ENCODE measurements at regions not wholly inside any gene's neighbourhood (a gene's known extent, or its start where the extent isn't known, plus 50 kb on each side); places are given as distances from the start of the nearest gene placed in this dataset.

DNA sequence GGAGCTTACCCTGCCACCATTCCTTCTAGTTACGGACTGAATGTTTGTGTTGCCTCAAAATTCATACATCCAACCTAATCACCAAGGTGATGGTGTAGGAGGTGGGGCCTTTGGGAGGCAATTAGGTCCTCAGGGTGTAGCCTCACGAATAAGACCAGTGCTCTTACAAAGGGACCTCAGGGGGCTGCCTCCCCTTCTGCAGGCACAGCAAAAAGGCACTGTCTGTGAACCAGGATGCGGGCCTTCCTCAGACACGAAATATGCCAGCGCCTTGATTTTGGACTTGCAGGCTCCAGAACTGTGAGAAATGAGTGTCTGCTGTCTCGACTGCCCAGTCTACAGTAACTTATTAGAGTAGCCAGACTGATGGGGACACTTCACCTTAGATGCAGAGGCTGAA, 150.4 kb upstream of the HDAC4 start:
- H3K79me2 ChIP-seq (ENCODE audit: control insufficient read depth, insufficient read depth, low read length): no peaks in the 10 kb centered on the region
- H3K27me3 ChIP-seq (ENCODE audit: control insufficient read depth in 2 of 2, insufficient read depth in 2 of 2, low read length in 2 of 2): peaks cover 2 to 45% of the 10 kb centered on the region in 2 experiments; a peak in 3 of 5 replicates
- no peaks in the 10 kb centered on the region for H4K20me1 ChIP-seq (replicated peaks; ENCODE audit: control insufficient read depth, insufficient read depth, low read length)
- ATAC-seq (no peak), DNase-seq (ENCODE audit: extremely low read depth in 1 of 4, low spot score in 3 of 4) (no peak), FAIRE-seq (no peak)
- no TSS peak for BruUV-seq (replicated peaks)
- H3K9me1 ChIP-seq (ENCODE audit: control insufficient read depth, insufficient read depth, low read length): no peaks in the 10 kb centered on the region
- H3K36me3 ChIP-seq (ENCODE audit: control insufficient read depth, insufficient read depth, low read length): no peaks in the 10 kb centered on the region
- intact Hi-C loops (cut with micrococcal nuclease): no loop called here
- H3K27ac ChIP-seq (ENCODE audit: extremely low read depth, low read depth, low read length): no peak overlapping the region
- in situ Hi-C loops (cut with MboI): no loop called here
- POLR2A ChIA-PET: no interaction called here
- no peak overlapping the region for H3K4me2 ChIP-seq (ENCODE audit: insufficient read depth, low read length)
- no peaks in the 10 kb centered on the region for H3K9me3 ChIP-seq (replicated peaks; ENCODE audit: control insufficient read depth, insufficient read depth, low read depth, low read length)
- CTCF ChIA-PET (ENCODE audit: low intra/inter-chr PET ratio): no interaction called here
- no peak overlapping the region for H2AFZ ChIP-seq (ENCODE audit: low read depth, low read length)
- H3K4me3 ChIP-seq: no peak overlapping the region
- 0% methylated on average over 6 of the region's 6 CpGs for WGBS (ENCODE audit: insufficient coverage, low coverage, missing lambda C conversion rate)
- TF ChIP-seq MAZ (CRISPR knock-in tag; conservative IDR thresholded peaks at IDR 0.05 in 1 of 2, IDR thresholded peaks at IDR 0.05 in 1 of 2): no peak
- no peak for TF ChIP-seq NR2F6 (CRISPR knock-in tag; IDR thresholded peaks at IDR 0.05)
- TF ChIP-seq ZNF445 (CRISPR knock-in tag; IDR thresholded peaks at IDR 0.05; ENCODE audit: low read depth): no peak
- no peak for TF ChIP-seq PCBP2 (IDR thresholded peaks at IDR 0.05; ENCODE audit: low read depth, low read length, poor library complexity, severe bottlenecking)
- no peak for TF ChIP-seq HNRNPUL1 (IDR thresholded peaks at IDR 0.05; ENCODE audit: low read length)
- TF ChIP-seq NBN (IDR thresholded peaks at IDR 0.05; ENCODE audit: low read depth): no peak
- TF ChIP-seq PHF21A (IDR thresholded peaks at IDR 0.05; ENCODE audit: borderline replicate concordance, low read depth): no peak
- TF ChIP-seq ZHX1 (conservative IDR thresholded peaks at IDR 0.05; ENCODE audit: low read length): no peak
- TF ChIP-seq TCF7 (IDR thresholded peaks at IDR 0.05; ENCODE audit: borderline replicate concordance): no peak
- TF ChIP-seq SIN3B (IDR thresholded peaks at IDR 0.05; ENCODE audit: low read depth): no peak
- no peak for TF ChIP-seq TGIF2 (CRISPR knock-in tag; IDR thresholded peaks at IDR 0.05)
- TF ChIP-seq KLF13 (tag; IDR thresholded peaks at IDR 0.05; ENCODE audit: borderline replicate concordance, low read depth): no peak
- TF ChIP-seq NFATC3 (IDR thresholded peaks at IDR 0.05): no peak
- TF ChIP-seq, protein P1, sequence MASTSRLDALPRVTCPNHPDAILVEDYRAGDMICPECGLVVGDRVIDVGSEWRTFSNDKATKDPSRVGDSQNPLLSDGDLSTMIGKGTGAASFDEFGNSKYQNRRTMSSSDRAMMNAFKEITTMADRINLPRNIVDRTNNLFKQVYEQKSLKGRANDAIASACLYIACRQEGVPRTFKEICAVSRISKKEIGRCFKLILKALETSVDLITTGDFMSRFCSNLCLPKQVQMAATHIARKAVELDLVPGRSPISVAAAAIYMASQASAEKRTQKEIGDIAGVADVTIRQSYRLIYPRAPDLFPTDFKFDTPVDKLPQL (IDR thresholded peaks at IDR 0.05; ENCODE audit: extremely low read depth, insufficient read length): no peak
- TF ChIP-seq STAT5B (CRISPR knock-in tag; IDR thresholded peaks at IDR 0.05): no peak
- no peak for TF ChIP-seq ZNF282 (CRISPR knock-in tag; IDR thresholded peaks at IDR 0.05)
- no peak for TF ChIP-seq TCF7L2 (IDR thresholded peaks at IDR 0.05; ENCODE audit: low read depth, low read length)
- no peak for TF ChIP-seq ZNF23 (CRISPR knock-in tag; IDR thresholded peaks at IDR 0.05)
- no peak for TF ChIP-seq ZNF408 (CRISPR knock-in tag; IDR thresholded peaks at IDR 0.05; ENCODE audit: low read depth)
- H3K9ac ChIP-seq (ENCODE audit: insufficient read depth in 1 of 2, low read depth in 2 of 2, low read length in 2 of 2): no peak overlapping the region
- no peaks in the 10 kb centered on the region for H3K4me1 ChIP-seq (replicated peaks in 1 of 2; ENCODE audit: control insufficient read depth in 2 of 2, insufficient read depth in 2 of 2, low read length in 2 of 2)
